Transverse colon (tissue), 4 donors: ENCODE measurements at regions not wholly inside any gene's neighbourhood (a gene's known extent, or its start where the extent isn't known, plus 50 kb on each side); places are given as distances from the start of the nearest gene placed in this dataset.

Experiments
- DNase-seq: peaks from one replicate; pipeline ENCODE4 v3.0.0-alpha.2; 2019
- H3K27ac ChIP-seq, 4 donors: fragments of 200-600 bp; sonication (generic); 2 replicates each; pipeline ENCODE4 v1.5.1; 2016 to 2018; ENCODE audit warnings: inconsistent platforms in 4 of 4
- H3K27me3 ChIP-seq: fragments of 200-600 bp; sonication (generic); 2 replicates; pipeline ENCODE4 v1.5.1; 2017; ENCODE audit warnings: inconsistent platforms
- H3K36me3 ChIP-seq, 4 donors: fragments of 200-600 bp; sonication (generic); 2 replicates each; pipeline ENCODE4 v1.5.1; 2017 to 2019; ENCODE audit warnings: inconsistent platforms in 4 of 4
- H3K4me1 ChIP-seq, 4 donors: fragments of 200-600 bp; sonication (generic); 2 replicates each; pipeline ENCODE4 v1.5.1; 2017 to 2020; ENCODE audit warnings: inconsistent platforms in 4 of 4
- H3K4me3 ChIP-seq, 4 donors: fragments of 200-600 bp; sonication (generic); 1 replicate in 1 of 4; 2 replicates in 3 of 4; pipeline versions ENCODE4 v1.5.1 to v1.6.1; 2017 to 2019; ENCODE audit warnings: inconsistent platforms in 4 of 4
- H3K9me3 ChIP-seq, 2 donors: fragments of 200-600 bp; sonication (generic); 2 replicates each; pipeline ENCODE4 v1.5.1; 2017 to 2019; ENCODE audit warnings: inconsistent platforms in 2 of 2
- CTCF ChIP-seq, 5 experiments: fragments of 200-600 bp in 3 of 5; fragments of 450-650 bp in 2 of 5; sonication (generic) in 3 of 5; IDR thresholded peaks; 1 replicate in 2 of 5; 2 replicates in 3 of 5; pipeline ENCODE4 v1.5.1; 2016 to 2017; ENCODE audit warnings: antibody characterized with exemption in 5 of 5, inconsistent platforms in 3 of 5, mild to moderate bottlenecking in 2 of 5, moderate library complexity in 1 of 5
- EP300 ChIP-seq: sonication (generic); formaldehyde crosslinking; IDR thresholded peaks from one replicate; pipeline ENCODE4 v1.6.1; 2017; ENCODE audit warnings: antibody characterized with exemption, low read depth
- POLR2A ChIP-seq: fragments of 450-650 bp; IDR thresholded peaks from one replicate; pipeline ENCODE4 v1.6.1; 2016; ENCODE audit warnings: antibody characterized with exemption, mild to moderate bottlenecking, moderate library complexity
- POLR2AphosphoS5 ChIP-seq, 3 donors: sonication (generic); formaldehyde crosslinking; IDR thresholded peaks; one replicate each; pipeline ENCODE4 v1.6.1; 2016; ENCODE audit warnings: antibody characterized with exemption in 3 of 3
- WGBS, 2 donors: methylation state at CpG; one replicate each; pipeline ENCODE4 v1.1.5; 2018; ENCODE audit warnings: low coverage in 1 of 2; 5-methylcytosine and 5-hydroxymethylcytosine counted together
- in situ Hi-C, 4 donors: fragments of 200-750 bp; cut with MboI; loops; one replicate each; pipeline versions ENCODE4 v1.15.0 to v1.15.1; 2017; ENCODE audit warnings: low sequenced_read_pairs in 3 of 4, low pct_ligation_motif_present in 1 of 4, low pct_unique_long_range_greater_than_20kb in 1 of 4
- intact Hi-C: fragments of 100-400 bp; cut with DNase I; formaldehyde crosslinking; loops from one replicate; pipeline ENCODE4 v1.15.1; 2023; ENCODE audit warnings: low total_unique reads

- 71 to 76% methylated on average over 4 of the region's 4 CpGs for WGBS, 2 donors
- in situ Hi-C loops: no loop called here
Measured at GRCh38 chr1:238006779-238007178, 116.1 kb upstream of the ZP4 start.

DNA sequence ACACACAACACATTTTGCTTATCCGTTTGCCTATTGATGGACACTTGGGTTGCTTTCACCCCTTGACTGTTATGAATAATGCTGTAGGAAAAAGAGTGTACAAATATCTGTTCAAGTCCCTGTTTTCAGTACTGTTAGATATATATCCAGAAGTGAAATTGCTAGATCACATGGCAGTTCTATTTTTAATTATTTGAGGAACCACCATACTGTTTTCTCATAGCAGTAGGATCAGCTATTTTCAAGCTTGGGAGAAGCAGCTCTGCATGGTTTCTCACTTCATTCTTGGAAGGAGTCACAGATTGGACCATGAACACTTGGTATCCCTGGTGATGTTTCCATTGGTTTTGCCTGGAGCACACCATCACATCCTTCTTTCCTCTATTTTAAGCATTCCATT, 114.4 kb upstream of the ZP4 start:
- WGBS, 2 donors: 70 to 80% methylated on average over 1 of the region's 1 CpG
- Histone ChIP-seq H3K9me3 (no peaks in the 10 kb centered on the region), H3K4me3 (no peak overlapping the region), H3K27ac (no peak overlapping the region), H3K36me3 (no peaks in the 10 kb centered on the region), H3K4me1 (no peaks in the 10 kb centered on the region), H3K27me3 (no peaks in the 10 kb centered on the region)
- TF ChIP-seq EP300 (no peak), POLR2AphosphoS5 (IDR thresholded peaks at IDR 0.05) (no peak), POLR2A (no peak), CTCF (IDR thresholded peaks at IDR 0.05) (no peak)
- DNase-seq: no peak
- intact Hi-C loops: no loop called here
- in situ Hi-C loops: no loop called here

More at GRCh38 chr1:238006779-238007178, 116.1 kb upstream of the ZP4 start:
- no peak for DNase-seq
- TF ChIP-seq POLR2A (no peak), POLR2AphosphoS5 (IDR thresholded peaks at IDR 0.05) (no peak), CTCF (IDR thresholded peaks at IDR 0.05) (no peak), EP300 (no peak)
- H3K4me3 ChIP-seq: no peak overlapping the region
- H3K4me1 ChIP-seq: no peaks in the 10 kb centered on the region
- no peak overlapping the region for H3K27ac ChIP-seq
- no peaks in the 10 kb centered on the region for H3K36me3 ChIP-seq
- no peaks in the 10 kb centered on the region for H3K27me3 ChIP-seq
- intact Hi-C loops: no loop called here
- H3K9me3 ChIP-seq: no peaks in the 10 kb centered on the region

GRCh38 chr1:238001818-238002217, 111.1 kb upstream of the ZP4 start:
- H3K27ac ChIP-seq: no peak overlapping the region
- in situ Hi-C loops (no loop called here), intact Hi-C loops (no loop called here)
- H3K9me3 ChIP-seq: no peaks in the 10 kb centered on the region
- no peaks in the 10 kb centered on the region for H3K36me3 ChIP-seq
- no peaks in the 10 kb centered on the region for H3K27me3 ChIP-seq
- WGBS, 2 donors: 58 to 78% methylated on average over 1 of the region's 1 CpG
- H3K4me3 ChIP-seq: no peak overlapping the region
- H3K4me1 ChIP-seq: no peaks in the 10 kb centered on the region
- TF ChIP-seq POLR2A (no peak), EP300 (no peak), POLR2AphosphoS5 (IDR thresholded peaks at IDR 0.05) (no peak), CTCF (IDR thresholded peaks at IDR 0.05) (no peak)
- DNase-seq: no peak

DNA sequence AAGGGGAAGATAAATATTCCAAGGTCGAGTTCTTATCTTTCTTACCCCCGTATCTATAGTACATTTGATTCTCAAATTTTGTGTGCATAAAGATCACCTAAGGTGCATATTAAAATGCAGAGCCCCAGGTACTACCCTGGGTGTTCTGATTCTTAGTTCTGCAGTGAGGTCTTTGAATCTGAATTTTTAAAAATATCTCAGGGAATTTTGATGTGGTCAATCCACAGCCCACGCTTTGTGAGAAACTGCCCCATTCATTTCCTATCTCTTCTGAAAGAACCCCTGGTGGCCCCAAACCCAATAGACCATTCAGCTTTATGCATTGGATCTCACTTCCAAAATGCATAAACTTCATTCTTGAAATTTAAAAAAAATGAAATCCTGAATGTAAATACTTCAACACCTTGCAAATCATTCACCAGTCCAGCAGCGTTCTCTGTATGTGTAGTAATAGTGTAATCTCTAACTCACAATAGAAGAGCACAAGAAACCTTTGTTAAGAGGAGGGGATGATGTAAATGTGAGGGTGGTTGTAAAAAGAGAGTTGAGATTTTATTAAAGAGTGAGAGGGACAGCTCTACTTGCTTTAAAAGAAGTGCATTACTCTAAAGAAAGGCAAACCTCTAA, 108.8 kb upstream of the ZP4 start:
- no peak for DNase-seq
- Histone ChIP-seq H3K9me3 (no peaks in the 10 kb centered on the region), H3K36me3 (no peaks in the 10 kb centered on the region), H3K4me3 (no peak overlapping the region), H3K27me3 (no peaks in the 10 kb centered on the region), H3K27ac (no peak overlapping the region), H3K4me1 (no peaks in the 10 kb centered on the region)
- in situ Hi-C loops: no loop called here
- intact Hi-C loops: no loop called here
- TF ChIP-seq CTCF (IDR thresholded peaks at IDR 0.05): no peak
- TF ChIP-seq POLR2A: no peak
- no peak for TF ChIP-seq POLR2AphosphoS5 (IDR thresholded peaks at IDR 0.05)
- TF ChIP-seq EP300: no peak
- WGBS, 2 donors: 55 to 61% methylated on average over 4 of the region's 4 CpGs
